Frontal cortex (tissue), 3 donors: ENCODE measurements at regions not wholly inside any gene's neighbourhood (a gene's known extent, or its start where the extent isn't known, plus 50 kb on each side); places are given as distances from the start of the nearest gene placed in this dataset.

Experiments used
- DNase-seq, 2 donors: peaks; one replicate each; pipeline ENCODE4 v3.0.0; 2012; ENCODE audit warnings: low spot score in 2 of 2
- FAIRE-seq: peaks from 2 replicates; lab custom pipeline; 2012; peaks lifted over from hg19 to GRCh38; lab: Jason Lieb, UNC
- donor health status: control.
- donor health status: control.
- donor health status: control.

DNA sequence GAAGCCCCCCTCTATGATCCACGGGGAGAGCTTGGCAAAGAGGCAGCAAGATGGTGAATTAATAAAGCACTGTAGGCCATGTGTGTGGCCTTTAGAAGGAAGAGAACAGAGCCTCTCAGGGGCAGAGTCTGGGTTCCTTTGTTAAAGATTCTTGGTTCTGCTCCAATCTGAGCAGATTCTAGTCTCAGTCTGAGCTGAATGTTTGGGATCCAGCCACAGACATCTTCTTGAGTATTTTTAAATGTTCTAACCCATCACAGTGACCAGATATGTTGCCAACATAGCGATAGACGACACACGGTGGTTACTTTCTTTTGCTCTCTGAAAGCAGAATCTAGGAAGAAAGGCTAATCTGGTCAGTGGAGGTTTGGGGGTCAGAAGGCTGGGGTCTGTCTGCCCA, 147.5 kb upstream of the GPR12 start:
- no peak for FAIRE-seq
- no peak for DNase-seq

DNA sequence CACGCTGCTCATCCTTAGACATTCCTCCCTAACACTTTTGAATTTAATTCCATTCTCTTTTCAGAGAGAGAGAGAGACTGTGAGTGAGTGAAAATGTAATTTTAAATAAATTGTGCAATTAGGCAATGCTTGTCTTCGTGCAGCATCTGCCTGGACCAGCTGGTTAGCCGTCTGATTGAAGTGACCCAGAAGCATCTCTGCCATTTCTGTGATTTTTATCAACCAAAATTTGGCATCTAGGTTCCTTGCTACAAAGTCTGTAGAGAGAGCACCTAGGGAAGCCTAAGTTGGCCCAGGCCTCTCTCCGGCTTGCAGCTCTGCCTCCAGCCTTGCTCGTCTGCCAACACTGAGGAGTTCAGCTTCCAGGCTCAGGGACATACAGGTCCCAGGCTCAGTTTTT, 138.6 kb upstream of the GPR12 start:
- DNase-seq: no peak
- no peak for FAIRE-seq

DNA sequence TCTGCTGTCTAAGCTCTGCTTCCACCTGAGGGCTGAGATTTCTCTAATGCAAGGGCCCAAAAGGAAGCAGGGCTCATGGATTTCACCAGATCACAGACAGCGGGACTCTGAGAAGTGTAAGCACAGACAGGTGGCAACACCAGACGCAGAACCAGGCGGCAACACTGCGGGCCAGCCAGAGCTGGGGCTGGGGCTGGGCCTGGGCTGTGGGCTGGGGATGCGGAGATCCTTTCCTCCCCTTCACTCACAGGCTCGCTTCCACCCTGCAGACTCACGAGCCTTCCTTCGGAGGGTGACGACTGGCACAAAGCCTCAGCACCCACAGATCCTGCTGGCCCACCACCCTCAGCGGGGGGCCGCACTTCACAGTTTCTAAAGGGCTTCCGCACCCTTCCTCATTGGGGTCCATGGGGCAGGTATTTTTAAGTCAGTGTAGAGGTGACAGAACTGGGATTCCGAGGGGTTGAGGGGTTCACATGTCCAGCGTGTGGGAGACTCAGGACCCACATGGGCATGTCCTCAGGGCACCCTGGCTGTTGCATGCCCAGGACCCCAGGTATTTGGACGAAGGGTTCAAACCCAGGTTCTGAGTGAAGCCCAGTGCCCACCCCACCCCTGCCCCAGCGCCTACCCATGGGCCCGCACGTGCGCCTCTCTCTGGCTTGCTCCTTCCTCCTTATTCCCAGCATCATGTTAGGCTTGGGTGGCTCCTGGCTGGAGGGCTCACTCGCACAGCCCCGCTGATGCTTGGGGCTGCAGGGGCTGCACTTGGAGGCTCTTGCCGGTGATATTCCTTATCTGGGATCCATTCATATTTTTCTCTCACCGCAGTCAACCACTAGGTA, 137.3 kb upstream of the GPR12 start:
- FAIRE-seq (no peak), DNase-seq (no peak)

DNA sequence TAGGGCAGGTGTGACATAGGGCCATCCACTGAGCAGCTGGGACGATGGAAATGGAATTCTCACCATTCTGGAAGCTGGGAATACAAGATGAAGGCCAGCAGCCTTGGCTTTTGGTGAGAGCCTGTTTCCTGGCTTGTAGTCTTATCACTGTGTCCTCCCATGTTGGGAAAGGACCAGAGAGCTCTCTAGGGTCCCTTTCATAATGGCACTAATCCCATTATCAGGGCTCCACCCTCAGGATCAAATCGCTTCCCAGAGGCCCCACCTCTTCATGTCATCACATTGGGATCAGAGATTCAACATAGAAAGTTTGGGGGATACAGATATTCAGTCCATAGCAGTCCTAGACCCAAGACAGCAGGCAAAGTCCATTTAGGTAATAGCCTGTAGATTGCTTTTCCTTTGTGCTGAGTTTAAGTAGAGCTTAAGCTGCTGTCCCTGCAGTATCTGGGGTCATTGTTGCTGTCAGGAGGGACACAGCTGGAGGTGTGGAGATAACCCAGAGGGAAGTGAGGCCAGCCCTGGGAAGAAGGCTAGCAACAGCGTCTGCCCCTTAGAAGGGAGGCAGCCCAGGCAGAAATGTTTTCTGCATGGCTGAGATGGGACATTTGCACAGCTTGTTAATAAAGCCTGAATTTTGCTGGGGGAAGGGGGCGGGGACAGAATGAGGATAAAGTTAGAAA, 136.5 kb upstream of the GPR12 start:
- DNase-seq: no peak
- no peak for FAIRE-seq

DNA sequence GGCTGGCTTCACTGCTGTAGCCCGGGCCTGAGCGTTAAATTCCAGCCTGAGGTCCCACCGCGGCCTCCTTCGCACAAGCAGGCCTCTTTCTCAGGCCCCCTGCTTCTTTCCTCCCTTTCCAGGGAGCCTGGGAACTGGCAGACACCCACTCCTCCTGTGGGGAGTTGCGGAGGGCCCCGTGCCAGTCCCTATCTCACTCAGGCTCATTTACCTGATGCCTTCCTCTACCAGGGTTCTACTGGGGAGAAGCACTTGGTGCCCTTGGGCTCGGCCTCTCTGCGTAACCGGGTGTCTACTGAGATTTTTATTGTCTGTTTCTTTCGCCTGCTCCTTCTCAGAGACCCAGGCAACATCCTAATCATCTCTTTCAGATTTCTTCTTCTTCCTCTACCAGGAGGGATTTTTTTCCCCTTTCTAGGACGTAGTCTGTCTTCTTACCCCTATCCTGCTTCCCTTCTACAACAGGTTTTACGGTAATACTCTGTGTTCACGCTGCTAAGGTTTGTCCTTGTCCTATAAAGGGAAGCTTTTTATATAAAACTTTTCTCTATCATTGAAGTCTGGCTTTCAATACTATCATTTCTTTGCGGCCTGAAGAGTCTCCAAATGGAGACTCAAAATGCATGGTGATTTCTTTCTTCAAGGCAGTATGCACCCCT, 135.4 kb upstream of the GPR12 start:
- DNase-seq (no peak), FAIRE-seq (no peak)

DNA sequence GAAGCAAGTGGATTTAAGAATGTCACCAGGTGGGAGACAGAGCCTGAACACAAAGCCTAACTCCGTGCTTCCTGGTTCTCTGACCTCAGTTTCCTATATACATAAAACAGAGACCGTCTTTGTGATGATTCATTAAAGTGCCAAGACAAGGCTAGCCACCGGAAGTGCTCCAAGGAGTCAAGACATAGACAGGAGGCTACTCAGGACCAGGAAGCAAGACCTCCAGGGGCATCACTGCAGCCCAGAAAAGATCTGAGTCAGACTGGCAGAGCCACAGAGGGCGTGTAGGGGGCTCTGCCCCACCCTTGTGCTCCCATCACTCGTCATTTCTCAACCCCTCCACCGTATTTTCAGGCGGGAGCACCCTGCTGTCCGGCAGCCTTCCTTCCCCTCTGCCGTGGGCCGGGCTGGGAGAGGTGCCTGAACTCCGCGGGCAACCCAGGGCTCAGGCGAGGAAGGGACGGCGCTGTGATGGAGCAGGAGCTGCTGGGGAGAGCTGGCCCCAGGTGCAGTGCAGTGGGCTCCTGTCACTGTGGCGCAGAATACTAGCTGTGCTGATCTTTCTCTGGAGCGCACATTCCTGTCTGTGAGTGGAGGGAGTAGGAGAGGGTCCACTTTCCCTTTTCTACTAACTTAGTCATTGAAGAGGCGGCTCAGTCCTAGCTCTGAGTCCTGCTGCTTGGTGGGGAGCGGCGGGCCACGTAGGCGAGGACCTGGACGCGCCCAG, 134.7 kb upstream of the GPR12 start:
- DNase-seq: no peak
- no peak for FAIRE-seq

DNA sequence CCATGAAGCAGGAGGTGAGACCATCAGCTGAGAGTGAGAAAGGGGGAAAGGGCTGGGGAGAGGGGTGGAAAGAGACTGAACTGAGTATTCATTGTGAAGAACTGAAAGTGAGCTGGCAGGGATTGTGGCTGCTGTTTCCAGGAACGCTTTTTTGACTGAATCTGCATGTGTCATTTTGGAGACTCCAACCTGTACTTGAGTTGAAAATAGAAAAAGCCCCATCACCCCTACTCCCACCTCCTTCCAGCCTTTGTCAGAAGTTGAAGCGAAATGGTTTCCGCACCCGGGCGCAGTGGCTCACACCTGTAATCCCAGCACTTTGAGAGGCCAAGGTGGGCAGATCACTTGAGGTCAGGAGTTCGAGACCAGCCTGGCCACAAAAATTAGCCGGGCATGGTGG, 128.0 kb upstream of the GPR12 start:
- DNase-seq (no peak), FAIRE-seq (no peak)

DNA sequence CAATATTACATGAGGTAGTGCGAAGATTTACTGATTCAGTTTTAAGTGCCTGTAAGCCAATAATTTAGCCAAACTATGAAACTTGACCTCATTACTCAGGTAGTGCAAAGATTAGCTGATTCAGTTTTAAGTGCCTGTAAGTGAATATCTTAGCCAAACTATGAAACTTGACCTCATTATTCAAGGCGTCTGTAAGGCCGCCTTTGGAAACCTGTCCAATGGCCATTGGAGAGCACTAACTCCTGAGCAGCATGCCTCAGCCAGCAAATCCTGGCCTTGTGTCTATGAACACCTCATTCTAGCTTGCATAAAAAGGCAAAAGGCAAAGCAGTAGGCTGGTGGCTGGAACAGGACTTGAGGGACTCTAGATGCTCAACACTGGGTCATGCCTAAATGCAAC, 127.0 kb upstream of the GPR12 start:
- no peak for DNase-seq
- no peak for FAIRE-seq

DNA sequence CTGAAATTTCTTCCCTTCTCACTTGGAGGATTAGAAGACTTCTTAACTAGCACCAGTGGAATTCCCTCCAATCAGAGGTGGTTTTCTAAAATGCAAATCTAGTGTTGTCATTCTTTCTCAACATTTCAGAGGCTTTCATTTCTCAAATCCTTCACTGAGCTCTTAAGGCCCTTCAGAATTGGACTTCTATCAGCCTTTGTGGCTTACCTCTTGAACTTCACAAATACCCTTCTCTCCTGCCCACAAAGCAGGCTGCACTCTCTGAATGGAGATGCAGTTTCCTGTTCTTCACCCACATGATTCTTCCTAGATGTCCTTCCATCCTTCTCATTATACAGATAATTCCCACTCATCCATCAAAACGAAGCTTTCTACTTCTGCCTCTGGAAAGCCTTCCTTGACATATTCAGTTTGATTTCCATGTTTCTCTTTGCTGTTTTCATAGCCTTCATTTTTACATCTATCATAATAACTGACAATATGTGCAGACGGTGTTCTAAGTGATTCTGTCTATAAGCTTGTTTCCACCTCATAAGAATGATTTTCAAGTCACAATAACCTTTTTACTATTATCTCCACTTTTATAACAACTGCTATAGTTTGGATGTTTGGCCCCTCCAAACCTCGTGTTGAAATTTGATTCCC, 123.1 kb upstream of the GPR12 start:
- DNase-seq: no peak
- no peak for FAIRE-seq

DNA sequence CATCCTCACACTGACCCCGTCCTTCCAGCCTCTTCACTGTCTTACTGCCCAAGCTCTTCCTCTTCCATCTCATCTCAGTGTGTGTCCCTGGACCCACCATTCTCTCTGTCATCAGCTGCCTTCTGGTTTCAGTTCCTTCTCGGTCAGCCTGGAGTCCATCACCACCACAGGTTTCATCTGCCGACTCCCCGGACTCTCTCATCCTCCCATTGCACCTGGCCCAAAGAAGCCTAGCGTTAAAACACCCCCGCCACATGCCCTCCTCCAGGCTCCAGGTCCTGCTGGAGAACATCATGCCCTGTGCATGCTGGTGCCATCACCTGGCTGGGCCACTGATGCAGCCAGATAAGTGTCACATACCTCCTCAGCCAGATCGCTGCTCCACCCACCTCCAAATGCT, 122.1 kb upstream of the GPR12 start:
- FAIRE-seq (no peak), DNase-seq (no peak)

DNA sequence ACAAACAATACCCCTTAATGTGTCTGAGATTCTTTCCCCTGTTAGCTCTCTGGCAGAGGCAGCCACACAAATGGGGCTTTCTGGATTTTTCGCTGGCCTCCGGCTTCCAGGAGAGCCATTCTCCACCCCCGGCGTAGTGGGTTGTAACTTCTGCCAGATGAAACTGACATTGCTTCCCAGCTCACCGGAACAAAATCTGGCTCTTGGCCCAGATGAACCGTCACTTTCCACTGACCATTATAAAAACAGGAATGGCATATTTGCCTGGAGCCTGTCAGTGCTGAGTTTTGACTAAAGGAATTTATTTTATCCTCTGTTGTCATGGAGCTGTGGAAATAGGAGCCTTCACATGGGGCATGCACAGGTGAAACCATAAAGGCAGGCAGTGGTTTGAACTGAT, 120.6 kb upstream of the GPR12 start:
- DNase-seq: no peak

DNA sequence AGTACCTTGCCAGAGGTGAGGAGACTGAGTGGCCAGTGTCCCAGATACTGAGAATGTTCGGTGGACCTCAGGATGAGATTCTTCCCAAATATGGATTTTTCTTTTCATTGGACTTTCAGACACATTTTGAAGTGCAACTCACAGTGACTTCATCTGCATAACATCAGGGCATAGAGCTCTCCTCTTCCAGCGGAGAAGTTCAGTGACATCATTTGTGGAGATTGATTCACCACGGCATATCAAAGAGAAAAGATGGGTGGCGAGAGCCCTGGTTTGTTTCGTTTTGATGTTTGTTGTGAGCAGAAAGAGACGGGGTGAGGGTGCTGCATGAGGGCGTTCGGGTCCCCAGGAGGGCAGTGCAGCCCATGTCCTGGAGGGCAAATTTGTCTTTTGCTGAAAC, 120.1 kb upstream of the GPR12 start:
- FAIRE-seq (no peak), DNase-seq (no peak)

More for the DNA sequence above, 120.6 kb upstream of the GPR12 start:
- no peak for FAIRE-seq

DNA sequence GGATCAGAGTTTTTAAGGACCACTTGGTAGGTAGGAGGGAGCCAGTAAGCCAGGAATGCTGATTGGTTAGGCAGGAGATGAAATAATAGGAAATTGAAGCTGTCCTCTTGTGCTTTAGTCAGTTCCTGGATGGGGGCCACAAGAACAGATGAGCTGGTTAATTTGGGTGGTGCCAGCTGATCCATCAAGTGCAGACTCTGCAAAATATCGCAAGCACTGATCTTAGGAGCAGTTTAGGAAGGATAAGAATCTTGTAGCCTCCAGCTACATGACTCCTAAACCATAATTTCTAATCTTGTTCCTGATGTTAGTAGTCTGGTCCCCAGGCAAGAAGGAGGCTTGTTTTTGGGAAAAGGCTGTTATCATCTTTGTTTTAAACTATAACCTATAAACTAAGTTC, 117.9 kb upstream of the GPR12 start:
- DNase-seq: no peak
- FAIRE-seq: no peak

DNA sequence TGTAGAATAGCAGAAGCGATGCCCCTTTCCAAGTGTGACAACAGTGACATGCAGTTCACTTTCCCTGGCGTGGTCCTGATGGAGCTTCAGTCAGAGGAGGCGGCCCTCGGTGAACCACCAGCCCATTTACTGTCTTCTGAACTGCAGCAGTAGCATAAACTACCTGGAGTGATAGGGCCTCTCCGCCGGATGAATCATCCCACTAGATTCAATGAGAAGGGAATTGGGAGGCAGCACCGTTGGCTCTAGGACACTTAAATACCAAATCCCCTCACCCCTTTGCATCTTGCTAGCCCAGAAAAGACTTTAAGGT, 112.8 kb upstream of the GPR12 start:
- FAIRE-seq: no peak

DNA sequence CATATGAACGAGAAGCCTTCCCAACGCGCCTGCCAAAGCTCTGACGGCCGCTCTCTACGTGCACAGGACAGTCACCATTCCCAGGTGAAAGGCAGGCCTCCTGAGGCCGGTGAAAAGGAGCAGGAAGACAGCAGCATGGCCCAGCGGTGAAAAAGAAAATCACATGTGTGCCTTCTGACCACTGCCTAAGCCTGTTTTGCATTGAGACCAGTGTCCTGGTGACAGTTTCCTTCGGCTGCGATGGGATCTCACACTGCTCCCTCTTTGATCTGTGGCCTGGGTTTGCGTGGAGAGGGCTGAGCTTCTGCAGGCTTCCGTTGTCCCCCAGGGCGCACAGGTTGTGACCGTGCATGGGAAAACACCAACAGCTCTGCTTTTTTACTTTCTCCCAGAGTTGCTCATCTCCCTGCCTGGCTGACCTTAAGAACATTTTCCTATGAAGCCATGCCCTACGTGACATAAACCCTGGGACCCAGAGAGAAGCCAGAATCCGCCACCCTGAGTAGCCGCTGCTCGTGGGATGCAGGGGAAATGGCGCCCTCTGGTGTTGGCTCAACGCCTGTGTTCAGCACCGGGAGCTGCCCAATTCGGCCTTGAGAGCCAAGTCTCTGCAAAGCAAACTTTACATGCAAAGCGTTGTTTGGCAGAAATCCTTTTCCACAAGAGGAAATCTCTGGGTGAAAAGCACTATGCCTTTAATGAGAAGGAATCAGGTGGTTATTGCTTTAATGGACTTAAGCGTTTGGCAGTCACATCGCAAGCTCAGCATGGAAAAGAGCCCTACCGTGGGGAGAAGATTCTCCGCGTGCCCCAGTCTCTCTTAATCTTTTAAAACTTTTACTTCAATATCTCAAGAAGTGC, 112.2 kb upstream of the GPR12 start:
- DNase-seq (peak in 1 of 2 donors; percentile 32), FAIRE-seq (no peak)

More for the DNA sequence above, 112.8 kb upstream of the GPR12 start:
- DNase-seq: no peak

DNA sequence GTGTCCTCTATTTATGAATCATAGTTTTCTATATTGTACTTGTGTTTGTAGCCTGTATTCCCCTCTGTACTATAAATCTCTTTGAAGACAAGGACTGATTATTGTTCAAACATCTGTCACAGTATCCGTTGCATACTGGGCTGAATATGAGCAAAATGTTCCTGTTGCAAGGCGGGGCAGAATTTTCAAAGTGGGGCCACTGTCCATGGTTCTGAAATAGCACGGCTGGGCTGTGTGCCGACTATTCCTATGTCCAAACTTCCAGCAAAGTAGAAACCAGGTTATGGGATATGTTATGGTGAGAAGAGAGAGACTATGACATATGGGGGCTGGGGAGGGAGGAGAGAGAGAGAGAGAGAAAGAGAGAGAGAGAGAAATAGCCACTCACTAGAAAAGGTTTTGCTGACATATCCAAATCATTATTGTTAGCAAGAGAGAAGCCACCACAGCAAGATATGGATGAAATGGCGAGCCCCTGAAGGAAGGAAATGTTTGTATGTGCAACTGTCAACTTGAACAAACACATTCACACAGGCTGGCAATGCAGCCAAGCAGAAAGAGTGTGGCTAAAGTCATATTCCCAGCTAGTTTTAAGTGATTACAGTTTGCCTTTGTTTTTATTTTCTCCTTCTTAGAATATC, 107.0 kb upstream of the GPR12 start:
- no peak for FAIRE-seq
- no peak for DNase-seq

DNA sequence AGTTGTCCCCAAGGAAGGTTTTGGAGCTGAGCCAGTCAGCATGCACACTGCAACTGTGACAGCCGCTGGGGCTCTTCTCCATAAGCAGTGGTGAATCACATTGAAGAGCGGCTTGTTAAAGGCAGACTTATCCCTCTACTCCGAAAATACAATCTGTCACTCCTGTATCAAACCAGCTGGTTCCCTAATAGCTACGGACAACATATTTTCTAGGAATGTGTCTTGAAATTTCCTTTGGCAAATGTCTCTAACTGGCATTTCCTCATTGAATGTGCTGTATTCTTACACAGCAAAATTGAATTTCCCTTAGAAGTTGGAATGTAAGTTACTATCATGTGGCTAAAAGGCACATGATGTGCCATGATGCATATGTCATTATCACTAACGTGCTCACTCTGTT, 104.0 kb upstream of the GPR12 start:
- no peak for FAIRE-seq
- no peak for DNase-seq

DNA sequence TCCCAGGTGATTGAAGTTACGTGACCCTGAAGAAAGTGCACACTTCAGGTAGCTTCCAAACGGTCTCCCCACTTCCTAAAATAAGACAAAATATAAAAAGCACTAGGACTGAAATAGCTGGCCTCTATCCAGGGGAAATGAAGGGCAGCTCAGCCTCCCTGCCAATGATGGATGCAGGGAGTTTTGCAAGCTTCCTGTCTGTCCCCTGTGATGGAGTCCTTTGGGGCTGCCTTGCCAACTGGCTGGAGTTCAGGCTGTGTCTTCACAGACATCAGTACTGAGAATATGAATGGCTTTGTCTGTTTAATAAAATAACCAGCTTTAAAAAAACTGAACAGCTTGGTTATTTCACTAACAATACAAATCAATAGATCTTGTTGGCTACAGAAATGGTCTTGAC, 101.4 kb upstream of the GPR12 start:
- no peak for DNase-seq
- FAIRE-seq: no peak

DNA sequence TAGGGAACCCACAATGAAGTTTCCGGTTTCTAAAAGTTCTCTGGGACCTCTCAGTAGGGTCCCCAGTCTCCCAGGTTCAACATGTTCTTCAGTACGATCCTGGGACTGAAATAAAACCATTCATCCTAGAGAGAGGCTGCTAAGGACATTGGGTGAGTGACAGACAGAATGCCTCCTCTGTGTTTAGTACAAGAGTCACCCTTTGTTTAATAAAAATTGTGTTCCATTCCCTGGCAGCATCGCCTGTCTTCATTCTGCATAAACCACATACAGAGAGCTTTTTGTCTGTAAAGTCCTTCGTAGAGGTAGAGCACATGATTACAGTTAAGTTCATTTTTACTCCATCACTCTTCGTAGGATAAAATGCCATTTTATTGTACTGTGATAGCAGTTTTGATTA, 95.3 kb upstream of the GPR12 start:
- peak; percentile 34 for FAIRE-seq
- peak in 1 of 2 donors; percentile 33 for DNase-seq
